DMS153 (cell line): ENCODE measurements at regions not wholly inside any gene's neighbourhood (a gene's known extent, or its start where the extent isn't known, plus 50 kb on each side); places are given as distances from the start of the nearest gene placed in this dataset.
"Not testable (repeated sequence)": the region's sequence is repeated elsewhere in the genome, so short reads cannot be mapped to it uniquely, and the experiment has no call there.

Experiments
- DNase-seq: peaks from one replicate; lab custom pipeline; 2025; lab: John Stamatoyannopoulos, UW

DNA sequence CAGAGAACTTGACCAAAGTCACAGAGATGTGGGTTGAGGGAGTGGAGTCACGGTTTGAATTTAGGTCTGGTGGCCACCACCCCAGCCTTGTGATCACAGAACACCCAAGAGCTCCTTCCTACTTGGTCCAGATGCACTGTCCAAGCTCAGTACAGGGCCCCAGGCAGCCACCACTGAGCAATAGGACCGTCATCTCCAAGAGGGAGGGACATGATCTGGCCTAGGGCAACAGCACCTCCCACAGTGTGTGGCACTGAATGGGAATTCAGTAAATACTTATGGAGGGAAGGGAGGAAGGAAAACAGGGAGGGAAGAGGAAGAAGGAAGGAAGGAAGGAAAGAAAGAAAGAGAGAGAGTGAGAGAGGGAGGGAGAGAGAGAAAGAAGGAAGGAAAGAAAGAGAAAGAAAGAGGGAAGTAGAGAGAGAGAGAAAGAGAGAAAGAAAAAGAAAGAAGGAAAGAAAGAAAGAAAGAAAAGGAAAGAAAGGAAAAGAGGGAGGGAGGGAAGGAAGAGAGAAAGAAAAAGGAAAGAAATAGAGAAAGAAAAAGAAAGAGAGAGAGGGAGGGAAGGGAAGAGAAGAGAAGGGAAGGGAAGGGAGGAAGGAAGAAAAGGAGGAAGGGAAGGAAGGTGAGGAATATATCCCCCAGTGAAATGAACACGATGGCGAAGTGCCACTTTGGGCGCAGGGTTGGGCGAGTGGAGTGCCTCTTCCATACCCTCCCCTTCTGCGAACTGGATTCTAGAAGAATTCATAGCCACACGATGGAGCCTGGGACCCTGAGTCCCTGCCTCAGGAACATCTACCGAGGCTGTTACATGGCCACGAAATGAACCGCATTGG lies 243.7 kb downstream of the TFAP2C start:
- no peak for DNase-seq

DNA sequence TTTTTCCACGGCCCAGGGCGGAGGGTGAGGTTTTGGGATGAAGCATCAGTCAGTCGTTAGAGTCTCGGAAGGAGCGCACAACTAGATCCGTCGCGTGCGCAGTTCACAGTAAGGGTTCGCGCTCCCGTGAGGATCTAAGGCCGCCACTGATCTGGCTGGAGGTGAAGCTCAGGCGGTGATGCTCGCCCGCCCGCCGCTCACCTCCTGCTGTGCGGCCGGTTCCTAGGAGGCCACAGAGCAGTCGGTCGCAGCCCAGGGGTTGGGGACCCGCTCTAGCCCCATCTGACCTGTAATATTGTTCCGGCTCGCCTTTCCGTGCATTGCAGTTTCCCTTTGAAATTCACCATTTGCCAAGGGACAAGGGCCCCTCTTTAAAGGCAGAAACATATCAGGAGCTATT lies 244.7 kb downstream of the TFAP2C start:
- DNase-seq: no peak

DNA sequence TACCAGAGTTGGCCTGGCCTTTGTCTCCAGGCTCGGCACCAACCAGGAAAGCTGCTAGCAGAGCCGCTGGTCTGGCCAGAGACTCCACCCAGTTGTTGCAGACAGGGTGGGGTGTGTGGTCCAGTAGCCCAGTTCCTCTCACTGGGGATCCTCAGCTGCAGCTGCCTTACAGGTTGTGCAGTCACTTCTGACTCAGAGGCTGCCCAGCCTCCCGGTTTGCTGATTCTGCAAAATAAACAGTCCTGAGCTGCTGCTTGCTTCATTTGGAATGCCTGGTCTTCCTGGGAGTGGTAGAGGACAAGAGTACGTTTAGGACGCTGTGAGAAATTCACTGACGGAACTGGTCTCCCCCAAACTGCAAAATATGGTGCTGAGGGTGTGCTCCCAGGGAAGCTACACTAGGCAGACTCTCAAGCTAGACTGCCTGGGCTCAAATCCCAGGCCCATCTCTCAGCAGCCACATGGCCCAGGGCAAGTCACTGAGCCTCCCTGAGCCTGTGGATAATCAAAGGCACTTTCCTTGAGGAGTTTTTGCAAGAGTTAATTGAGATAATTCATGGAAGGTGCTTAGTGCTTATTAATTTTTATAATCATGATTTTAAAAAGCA lies 246.1 kb downstream of the TFAP2C start:
- DNase-seq: no peak

DNA sequence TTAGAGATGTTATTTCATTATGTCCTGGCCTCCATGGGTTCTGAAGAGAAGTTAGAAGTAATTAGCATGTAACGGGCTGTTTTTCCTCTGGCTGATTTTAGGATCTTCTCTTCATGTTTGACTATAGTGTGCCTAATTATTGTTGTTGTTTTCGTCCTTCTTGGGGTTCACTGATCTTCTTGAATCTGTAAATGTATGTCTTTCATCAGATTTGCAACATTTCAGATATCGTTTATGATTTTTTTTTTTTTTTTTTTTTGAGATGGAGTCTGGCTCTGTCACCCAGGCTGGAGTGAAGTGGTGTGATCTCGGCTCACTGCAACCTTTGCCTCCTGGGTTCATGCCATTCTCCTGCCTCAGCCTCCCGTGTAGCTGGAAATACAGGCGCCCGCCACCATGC lies 246.7 kb downstream of the TFAP2C start:
- no peak for DNase-seq

DNA sequence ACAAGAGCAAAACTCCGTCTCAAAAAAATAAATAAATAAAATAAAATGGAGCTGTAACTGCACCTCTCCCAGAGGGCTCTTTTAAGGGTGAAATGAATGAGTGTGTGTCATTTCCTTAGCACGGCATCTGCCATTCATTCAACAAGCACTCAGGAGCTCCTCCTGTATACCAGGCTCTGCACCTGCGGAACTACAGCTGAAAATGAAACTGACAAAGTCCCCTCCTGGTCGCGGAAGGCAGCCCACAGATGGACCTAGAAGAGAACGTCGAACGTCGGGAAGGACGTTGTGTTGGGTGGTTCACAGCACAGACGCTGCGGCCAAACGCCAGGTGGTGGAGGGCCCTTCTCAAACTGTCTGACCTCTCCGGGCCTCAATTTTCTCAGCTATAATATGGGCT lies 256.4 kb downstream of the TFAP2C start:
- no peak for DNase-seq

DNA sequence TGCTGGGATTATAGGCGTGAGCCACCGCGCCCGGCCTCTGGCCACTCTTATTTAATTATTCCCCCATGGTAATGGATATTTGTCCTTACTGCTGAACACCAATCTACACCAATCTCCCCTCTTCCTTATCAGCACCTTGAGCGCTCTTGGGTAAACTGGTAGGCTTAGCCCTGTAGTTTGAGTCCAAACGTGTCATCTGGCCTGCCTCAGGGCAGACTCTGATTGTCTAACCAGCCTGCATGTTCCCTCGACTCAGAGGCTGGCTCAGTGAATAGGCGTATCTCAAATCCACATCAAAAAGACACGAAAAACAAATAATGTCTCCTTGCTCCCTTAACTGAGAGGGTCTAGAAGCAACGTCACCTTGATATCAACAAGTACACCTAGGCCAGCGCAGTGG lies 260.9 kb downstream of the TFAP2C start:
- DNase-seq: no peak

DNA sequence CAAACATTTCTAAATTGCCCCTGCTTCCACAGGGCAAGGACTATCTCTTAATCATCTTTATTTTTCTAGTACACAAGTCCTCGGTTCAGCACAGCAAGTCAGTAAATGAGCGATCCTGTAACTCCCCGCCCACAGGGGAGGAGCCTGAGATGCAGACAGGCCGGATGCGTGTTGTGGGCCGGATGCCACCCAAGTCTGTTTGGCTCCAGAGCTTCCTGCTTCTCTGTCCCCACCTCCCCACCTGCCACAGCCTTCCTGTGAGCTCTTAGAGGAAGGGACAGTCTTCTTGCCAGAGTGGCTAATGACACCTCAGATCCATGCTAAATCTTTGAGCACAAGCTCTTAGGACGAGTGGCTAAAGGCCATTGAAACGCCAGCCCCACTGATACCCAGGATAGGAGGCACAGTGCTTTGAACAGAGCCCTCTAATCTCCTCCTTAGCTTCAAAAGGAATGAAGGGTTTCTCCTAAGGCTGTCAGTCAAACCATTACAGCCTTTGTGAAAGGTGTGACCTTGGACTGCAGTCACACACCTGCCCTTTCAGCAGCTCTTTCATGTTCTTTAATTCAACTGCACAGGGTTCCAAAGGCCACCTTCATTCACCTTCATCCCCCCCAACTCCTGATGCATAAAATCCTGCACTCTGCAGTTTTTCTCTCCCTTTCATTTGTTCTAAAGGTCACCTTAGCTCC lies 264.3 kb downstream of the TFAP2C start:
- no peak for DNase-seq

DNA sequence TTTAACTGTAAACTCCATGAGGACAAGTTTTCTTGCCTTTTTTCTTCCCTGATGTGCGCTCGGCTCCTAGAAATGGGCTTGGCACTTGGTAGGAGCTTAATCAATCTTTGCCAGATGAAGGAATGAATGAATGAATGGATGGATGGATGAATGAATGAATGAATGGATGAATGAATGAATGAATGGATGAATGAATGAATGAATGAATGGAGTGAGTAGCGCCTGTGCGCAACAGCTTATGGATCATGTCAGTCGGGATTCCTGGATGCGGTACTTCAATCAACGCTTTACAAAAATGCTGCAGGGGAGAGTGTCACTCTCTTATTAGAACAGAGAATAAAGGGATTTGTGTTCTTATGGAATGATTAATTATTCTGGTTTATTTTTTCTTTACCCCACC lies 267.3 kb downstream of the TFAP2C start:
- no peak for DNase-seq

DNA sequence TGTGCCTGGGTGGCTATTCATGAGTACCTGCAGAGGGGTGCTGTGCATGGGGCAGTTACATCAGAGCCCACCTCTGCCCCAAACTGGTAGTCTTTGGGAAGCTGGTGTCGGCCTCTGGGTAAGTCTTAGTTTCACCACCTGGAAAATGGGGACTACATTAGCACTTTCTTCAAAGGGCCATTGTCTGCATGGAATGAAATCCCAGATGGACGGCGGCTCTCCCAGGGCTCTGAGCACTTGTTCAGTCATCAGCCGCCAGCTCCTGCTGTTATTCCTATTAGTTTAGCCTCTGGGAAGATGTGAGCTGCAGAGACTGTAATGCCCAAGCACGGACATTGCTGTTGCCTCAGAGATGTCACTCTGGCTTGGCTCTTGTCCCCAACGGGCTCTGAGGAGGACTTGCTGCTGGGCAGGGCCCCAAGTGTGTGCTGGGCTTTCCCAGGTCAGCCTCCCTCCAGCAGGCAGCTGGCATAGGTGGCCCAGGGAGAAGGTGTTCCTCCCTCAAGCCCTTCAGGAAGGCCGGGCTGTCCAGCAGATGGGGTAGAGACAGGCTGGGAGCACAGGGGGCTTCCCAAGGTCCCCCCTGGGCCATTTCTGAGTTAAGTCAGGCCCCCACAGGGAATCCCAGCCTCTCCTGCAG lies 268.3 kb downstream of the TFAP2C start:
- DNase-seq: no peak

DNA sequence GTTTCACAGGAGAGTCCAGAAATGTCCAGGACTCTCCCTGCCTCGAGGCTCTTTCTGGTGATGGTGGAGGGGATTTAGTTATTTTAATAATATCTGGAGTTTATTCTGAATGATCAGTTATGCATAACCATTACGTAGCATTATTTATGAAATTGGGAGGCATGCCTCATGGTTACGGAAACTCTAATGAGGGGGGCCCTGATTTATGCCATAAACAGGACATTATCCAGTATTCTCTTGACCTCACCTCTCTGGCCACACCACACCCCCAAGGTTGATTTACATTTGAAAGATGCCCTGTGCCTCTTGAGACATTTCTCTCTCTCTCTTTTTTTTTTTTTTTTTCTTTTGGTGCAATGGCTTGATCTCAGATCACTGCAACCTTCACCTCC lies 268.8 kb downstream of the TFAP2C start:
- no peak for DNase-seq

DNA sequence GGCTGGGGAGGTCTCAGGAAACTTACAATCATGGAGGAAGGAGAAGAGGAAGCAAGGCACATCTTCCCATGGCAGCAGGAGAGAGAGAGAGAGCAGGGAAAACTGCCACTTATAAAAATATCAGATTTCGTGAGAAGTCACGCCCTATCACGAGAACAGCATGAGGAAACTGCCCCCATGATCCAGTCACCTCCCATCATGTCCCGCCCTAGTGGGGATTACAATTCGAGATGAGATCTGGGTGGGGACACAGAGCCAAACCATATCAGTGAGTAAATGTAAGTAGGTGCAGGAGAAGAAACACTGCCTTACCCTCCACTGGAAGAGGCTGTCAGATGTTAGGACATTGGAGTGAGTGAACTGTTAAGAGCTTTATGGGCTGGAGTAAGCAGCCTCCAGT lies 270.4 kb downstream of the TFAP2C start:
- DNase-seq: no peak

DNA sequence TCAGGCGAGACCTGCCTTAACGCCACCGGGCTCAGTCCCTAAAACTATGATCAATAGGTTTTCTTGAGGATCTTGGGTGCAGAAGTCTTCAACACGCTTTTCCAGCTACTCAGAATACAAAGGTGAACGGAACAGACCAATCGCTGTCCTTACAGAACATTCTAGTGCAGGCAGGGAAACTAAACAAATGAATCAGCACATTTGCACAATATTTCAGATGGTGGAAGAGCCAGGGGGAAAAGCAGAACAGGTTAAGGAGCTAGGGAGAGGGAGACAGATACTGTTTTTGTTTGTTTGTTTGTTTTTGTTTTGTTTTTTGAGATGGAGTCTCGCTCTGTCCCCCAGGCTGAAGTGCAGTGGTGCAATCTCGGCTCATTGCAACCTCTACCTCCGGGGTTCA lies 271.1 kb downstream of the TFAP2C start:
- no peak for DNase-seq

DNA sequence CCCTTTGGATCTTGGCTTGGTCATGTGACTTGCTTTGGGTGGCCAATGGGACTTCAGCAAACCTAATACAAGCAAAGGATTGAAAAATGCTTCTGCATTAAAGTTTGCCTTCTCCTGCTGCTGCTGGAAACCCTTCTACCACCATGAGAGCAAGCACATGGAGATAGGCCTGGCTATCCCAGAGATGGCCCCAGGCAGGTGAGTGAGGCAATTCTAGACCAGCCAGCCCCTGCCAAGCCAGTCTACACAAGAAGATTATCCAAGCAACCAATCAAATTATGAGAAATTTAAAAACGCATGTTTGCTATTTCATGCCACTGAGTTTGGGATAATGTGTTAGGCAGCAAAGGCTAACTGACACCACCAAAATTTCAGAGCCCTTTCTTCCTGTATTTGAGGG lies 274.3 kb downstream of the TFAP2C start:
- DNase-seq: no peak

DNA sequence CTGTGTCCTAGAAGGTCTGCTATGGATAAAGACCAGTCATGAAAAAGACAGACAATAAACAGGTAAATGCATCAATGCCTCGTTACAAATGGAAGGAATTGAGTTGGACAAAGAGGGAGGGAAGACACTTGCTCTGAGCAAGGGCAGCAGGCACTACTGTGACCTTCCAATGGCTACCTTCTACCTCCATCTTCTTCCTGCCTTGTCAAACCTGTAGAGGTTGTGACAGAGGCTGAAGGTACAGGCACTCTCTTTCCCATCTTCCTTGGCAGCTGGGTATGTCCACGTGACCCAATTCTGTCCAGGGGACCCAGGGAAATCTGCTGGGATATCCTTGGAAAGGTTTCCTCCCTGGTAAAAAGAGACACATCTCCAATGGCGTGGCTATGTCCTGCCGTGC lies 274.8 kb downstream of the TFAP2C start:
- DNase-seq: no peak

DNA sequence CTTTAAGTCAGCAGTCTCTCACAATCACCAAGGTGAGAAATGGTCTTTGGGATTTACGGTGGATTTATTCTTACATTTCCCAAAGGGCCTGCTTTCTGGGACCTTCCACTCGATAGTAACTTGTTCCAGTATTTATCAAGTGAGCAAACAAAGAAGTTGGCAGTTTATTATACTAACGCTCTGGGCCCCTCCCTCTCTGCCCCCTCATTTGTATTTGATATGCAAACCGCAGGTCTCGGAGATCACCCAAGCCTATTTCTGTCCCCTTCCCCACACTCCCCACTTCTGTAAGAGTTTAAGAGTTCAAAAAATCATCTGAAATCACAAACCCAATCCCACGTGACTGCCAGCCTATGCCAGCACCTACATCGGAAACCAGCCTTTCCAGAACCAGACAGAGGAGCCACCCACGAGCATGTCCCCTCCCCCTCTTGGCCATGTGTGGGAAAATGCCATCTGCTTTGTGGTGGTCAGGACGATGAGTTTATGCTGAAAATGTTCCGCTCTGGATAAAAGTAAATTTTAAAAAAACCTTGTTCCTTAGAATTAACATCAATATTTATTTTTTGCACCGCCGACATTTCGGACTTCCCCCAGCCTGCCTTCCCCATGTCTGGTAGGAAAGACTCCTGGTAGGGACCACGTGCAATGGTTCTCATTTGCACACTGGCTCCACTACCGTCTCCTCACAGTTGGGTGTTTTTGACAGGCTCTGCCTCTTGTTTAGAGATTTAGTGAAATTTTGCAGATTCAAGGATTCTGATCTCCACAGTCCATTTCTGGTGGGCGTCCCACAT lies 281.0 kb downstream of the TFAP2C start:
- DNase-seq: no peak

DNA sequence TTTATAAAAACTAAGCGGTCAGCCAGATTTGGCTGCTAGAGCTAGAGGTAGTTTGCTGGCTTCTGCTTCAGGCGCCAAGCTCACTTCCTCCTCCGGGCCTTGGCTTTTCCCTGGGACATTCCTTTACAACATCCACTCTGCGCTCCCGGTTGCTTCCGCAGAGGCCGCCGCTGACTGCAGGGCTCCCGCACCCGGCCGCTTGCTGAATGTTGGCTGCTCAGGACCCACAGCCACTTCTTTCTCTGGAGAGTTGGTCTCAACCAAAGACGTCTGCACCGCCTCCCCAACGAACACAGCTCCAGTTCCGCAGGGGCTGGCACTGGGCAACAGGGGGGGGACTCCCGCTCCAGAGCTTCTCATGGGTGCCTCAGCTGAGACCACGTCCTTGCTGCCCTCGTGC lies 282.8 kb downstream of the TFAP2C start:
- no peak for DNase-seq

DNA sequence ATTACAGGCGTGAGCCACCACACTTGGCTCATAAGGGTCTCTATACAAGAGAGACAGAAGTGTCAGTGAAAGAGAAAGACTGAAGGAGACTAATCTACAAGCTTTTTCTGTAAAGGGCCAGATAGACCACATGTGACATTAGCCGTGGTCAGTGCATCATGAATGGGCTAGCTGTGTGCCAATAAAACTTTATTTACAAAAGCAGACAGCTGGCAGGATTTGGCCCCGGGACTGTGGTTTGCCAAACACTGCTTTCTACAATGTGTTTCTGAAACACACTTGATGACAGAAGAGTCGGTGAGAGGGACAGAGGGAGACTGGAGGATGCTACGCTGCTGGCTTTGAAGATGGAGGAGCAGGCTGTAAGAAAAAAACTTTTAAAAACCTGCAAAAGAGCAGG lies 285.4 kb downstream of the TFAP2C start:
- DNase-seq: no peak

DNA sequence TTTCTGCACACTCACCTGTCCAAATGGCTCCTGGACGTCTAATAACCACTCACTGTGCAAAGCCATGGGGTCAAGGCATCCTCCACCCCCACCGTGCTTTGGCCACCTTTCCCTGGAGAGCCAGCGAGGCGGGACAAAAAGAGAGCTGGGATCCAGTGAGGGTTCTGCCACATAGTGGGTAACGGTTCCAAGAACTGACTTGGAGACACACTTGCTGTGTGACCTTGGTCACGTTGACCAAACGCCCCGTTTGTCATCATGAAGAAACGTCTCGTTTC lies 287.2 kb downstream of the TFAP2C start:
- no peak for DNase-seq

DNA sequence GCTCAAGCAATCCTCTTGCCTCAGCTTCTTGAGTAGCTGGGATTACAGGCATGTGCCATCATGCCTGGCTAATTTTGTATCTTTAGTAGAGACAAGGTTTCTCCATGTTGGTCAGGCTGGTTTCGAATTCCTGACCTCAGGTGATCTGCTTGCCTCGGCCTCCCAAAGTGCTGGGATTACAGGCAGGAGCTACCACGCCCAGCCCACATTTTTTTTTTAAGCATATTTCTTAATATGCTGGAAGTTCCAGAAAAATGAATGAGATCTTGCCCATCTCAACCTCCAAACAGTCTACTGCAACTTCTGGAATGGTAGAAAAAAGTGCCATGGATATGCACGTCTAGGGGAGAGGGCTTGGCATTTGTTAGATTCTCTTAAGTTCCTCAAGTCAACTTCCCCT lies 290.9 kb downstream of the TFAP2C start:
- DNase-seq: not testable (repeated sequence)

DNA sequence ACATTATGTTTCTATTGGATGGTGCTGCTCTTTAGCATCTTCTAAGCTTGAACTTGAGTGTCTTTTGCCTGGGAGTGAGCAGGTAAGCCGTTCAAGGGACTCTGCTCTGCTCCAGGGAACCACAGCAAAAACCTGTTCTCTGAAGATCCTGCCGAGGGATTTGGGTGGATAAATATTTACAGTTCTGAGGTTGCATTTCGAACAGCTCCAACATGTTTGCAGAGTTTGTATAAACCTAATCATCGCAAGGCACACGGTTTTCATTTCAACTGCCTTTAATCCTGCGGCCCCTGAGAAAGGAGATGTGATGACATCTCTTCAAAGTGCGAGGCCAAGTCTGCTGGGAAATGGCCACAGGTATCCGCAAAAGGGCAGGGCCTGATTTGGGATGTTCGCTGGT lies 293.4 kb downstream of the TFAP2C start:
- DNase-seq: no peak

DNA sequence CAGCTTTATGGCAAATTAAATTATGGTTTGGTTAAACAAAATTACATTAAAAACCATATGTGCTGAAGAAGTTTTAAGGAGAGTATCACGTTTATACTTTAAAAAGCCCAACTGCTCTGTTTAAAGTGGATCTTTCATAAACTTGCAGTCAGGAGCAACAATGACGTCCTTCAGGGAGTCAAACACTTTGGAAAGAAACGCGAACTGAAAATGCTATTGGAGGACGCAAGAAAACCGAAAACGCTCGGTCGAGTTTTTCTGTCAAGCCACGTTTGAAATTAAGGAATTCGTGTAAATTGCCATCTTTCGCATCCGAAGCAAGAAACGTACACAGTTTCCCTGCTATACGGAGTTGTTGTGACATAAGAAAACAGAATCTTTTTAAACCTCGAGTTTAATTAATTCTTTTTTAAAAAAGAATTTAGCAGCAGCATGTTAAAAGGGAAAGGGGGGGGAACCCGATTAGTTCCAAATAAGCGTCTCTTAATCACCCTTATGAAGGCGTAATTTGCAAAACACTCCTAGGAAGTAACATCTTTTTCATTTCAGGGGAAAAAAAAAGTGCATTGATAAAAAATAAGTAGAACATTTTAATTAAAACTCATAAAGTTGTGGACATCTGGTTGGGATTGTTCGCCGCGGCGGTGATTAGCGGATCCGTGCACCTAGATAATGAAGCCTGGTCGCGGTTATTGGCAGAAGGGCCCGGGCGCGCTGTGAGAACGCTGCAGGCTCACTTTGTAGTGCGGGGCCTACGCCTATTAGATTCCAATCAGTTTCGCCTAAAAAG lies 295.4 kb downstream of the TFAP2C start:
- DNase-seq: no peak
